SIG-M5 treated with dmso at 0.1 percent for 504 hours (cell line): ENCODE measurements at regions not wholly inside any gene's neighbourhood (a gene's known extent, or its start where the extent isn't known, plus 50 kb on each side); places are given as distances from the start of the nearest gene placed in this dataset.
"Not testable (repeated sequence)": the region's sequence is repeated elsewhere in the genome, so short reads cannot be mapped to it uniquely, and the experiment has no call there.

Experiments
- DNase-seq: peaks from one replicate; lab custom pipeline; 2025; ENCODE audit not compliant: unreplicated experiment; lab: John Stamatoyannopoulos, UW

DNA sequence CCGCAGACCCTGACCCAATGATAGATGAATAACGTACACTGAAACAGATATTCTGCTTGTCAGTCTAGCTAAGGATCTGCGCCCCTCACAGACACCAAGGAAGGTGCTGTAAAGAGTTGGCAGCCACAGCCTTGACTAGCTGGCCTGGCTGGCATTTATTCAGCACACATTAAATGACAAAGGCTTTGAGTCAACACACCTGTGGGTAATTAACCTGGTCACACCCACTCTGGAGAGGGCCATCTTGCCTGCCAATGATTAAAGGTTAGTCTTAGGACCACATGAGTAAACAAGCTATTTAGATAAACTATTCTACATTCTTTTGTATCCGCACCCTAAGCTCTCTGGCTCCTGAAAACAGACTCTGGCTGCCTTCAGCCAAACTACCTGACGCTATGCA, 982.2 kb upstream of the ADAMTS5 start:
- not testable (repeated sequence) for DNase-seq

- DNase-seq = not testable (repeated sequence)
Observed at GRCh38 chr21:27930108-27930767, 963.4 kb upstream of the ADAMTS5 start.

DNA sequence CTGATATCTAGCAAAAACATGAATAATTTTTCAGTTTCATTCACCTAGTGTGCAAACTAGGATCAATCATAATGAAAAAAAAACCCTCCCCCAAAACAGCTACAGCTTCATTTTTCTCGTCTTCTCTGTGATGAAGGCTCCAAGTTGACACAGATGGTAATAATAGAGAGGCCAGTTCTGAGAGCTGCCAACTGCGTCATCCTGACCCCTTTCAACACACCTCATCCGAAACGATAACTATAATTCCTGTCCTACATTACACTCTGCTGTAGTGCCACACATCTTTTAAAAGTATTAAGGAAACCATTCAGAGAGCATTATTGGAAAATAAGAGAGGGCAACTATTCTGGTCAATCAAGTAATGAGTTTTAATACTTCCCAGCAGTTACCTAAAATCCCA, 962.3 kb upstream of the ADAMTS5 start:
- DNase-seq = not testable (repeated sequence)

GRCh38 chr21:27928534-27929115, 961.7 kb upstream of the ADAMTS5 start:
- peak; percentile 85 for DNase-seq

GRCh38 chr21:27921421-27921820, 954.5 kb upstream of the ADAMTS5 start:
- not testable (repeated sequence) for DNase-seq

DNA sequence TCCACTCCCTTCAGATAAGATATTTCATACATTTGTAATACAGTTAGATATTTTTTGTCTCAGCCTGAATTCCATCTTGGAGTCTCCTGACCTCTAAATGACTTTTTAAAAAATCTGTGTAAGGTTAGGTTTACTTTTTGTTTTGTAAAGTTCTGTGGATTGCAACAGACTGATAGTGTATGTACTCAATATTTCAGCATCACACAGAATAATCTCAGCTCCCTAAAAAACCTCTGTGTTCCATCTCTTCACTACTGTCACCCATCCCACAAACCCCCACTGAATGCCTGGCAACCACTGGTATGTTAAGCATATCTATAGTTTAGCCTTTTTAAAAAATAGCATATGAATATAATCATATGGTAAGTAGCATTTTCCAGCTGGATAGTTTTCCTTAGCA, 951.1 kb upstream of the ADAMTS5 start:
- not testable (repeated sequence) for DNase-seq

- DNase-seq = not testable (repeated sequence)
Observed at GRCh38 chr21:27916326-27916725, 949.4 kb upstream of the ADAMTS5 start.

GRCh38 chr21:27912133-27912532, 945.2 kb upstream of the ADAMTS5 start:
- DNase-seq = not testable (repeated sequence)

DNA sequence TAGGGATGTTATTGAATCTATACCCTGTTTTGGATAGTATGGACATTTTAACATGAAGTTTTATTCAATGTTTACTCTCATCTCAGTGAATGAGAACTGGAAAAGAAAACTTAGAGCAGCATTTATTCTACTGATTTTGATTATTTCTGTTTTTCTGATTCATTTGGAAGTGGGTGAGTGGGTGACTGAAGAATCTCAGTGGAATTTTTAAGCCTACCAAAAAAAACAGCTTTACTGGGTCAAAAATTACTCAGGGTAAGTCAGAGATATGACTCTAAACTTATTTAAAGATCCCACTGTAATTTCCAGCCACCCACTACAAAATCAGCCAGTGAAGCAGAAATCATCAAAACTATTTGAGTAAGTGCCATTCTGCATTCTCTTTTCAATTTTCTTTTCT, 942.6 kb upstream of the ADAMTS5 start:
- not testable (repeated sequence) for DNase-seq

- not testable (repeated sequence) for DNase-seq
Observed at GRCh38 chr21:27908816-27909215, 941.9 kb upstream of the ADAMTS5 start.

- not testable (repeated sequence) for DNase-seq
Observed at GRCh38 chr21:27902904-27903303, 936.0 kb upstream of the ADAMTS5 start.

- DNase-seq = not testable (repeated sequence)
Observed at GRCh38 chr21:27893619-27894018, 926.7 kb upstream of the ADAMTS5 start.

GRCh38 chr21:27891495-27891894, 924.6 kb upstream of the ADAMTS5 start:
- DNase-seq = peak; percentile 47

- DNase-seq = not testable (repeated sequence)
Observed at GRCh38 chr21:27887808-27888455, 921.0 kb upstream of the ADAMTS5 start.

- no peak for DNase-seq
Observed at GRCh38 chr21:27885296-27885711, 918.4 kb upstream of the ADAMTS5 start.

- not testable (repeated sequence) for DNase-seq
Observed at GRCh38 chr21:27881331-27881730, 914.4 kb upstream of the ADAMTS5 start.

GRCh38 chr21:27872411-27872810, 905.5 kb upstream of the ADAMTS5 start:
- DNase-seq = not testable (repeated sequence)

DNA sequence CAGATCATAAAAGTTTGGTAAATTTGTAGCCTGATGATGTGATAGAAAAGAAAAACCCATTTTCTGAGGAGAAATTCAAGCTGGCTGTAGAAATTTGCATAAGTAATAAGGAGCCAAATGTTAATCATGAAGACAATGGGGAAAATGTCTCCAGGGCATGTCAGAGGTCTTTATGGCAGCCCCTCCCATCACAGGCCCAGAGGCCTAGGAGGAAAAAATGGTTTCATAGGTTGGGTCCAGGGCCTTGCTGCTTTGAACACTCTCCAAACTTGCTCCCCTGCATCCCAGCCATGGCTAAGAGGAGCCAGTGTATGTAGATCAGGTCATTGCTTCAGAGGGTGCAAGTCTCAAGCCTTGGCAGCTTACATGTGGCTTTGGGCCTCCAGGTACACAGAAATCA, 903.9 kb upstream of the ADAMTS5 start:
- DNase-seq = not testable (repeated sequence)

GRCh38 chr21:27860314-27860955, 893.5 kb upstream of the ADAMTS5 start:
- peak; percentile 30 for DNase-seq

DNA sequence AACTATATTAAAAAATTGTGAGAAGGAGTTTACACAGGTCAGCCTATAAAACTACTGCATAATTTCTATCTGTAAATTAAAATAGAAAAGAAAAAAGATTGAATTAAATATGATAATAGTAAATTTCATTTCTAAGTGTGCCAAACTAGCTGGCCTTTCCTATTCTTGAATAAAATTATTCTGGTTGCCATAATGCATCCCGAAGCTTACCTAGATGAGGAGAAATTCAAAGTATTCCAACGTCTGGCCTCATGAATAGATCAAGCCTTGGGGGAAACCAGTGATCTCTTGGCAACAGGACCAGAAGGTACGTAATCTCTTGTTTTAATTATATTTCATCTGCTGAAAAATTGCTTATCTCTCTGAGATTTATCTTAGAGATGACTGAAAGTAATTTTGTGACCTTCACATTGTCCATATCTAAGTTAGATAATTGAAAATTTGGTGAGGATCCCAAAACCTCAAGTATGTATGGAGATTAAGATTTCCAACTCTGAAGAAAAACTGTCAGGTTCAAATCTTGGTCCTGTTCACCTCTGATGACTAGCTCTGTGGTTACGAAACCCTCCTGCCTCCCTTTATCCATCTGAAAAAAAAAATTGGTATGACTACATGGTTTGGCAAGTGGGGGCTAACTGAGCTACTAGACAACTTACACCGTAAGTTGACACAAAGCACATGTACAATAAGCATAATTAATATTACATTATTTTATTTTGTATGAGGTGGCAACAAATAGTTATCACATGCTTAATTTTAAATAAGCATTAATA, 891.4 kb upstream of the ADAMTS5 start:
- not testable (repeated sequence) for DNase-seq

- not testable (repeated sequence) for DNase-seq
Observed at GRCh38 chr21:27856988-27857387, 890.1 kb upstream of the ADAMTS5 start.
